ENCODE measurements at regions not wholly inside any gene's neighbourhood (a gene's known extent, or its start where the extent isn't known, plus 50 kb on each side); places are given as distances from the start of the nearest gene placed in this dataset.
"Not testable (repeated sequence)": the region's sequence is repeated elsewhere in the genome, so short reads cannot be mapped to it uniquely, and the experiment has no call there.

- CTCF ChIA-PET: interaction anchor here (0.8 kb wide), 1 partner anchor 36 kb away, joined by 3 read pairs; no protein-coding TSS in a partner anchor
- H3K4me3 ChIP-seq (ENCODE audit: low read depth, low read length); POLR2A ChIA-PET; H3K4me1 ChIP-seq (ENCODE audit: control insufficient read depth, insufficient read depth, low read length); H3K27ac ChIP-seq (ENCODE audit: extremely low read depth, low read depth, low read length); H3K9me3 ChIP-seq (ENCODE audit: control insufficient read depth, insufficient read depth, low read depth, low read length); H3K36me3 ChIP-seq (ENCODE audit: control insufficient read depth in 2 of 2, insufficient read depth in 1 of 2, low read length in 2 of 2): not testable (repeated sequence)
Measured at GRCh38 chr2:7696556-7696955, 779.3 kb downstream of the RNF144A start.

- TF ChIP-seq ZNF558 (tag by site-specific recombination; IDR thresholded peaks at IDR 0.05): no peak
- TF ChIP-seq ZBTB8A (tag by site-specific recombination; IDR thresholded peaks at IDR 0.05): no peak
- TF ChIP-seq PRDM1 (tag by site-specific recombination; IDR thresholded peaks at IDR 0.05): no peak
- no peak for TF ChIP-seq ZBTB44 (tag by site-specific recombination; IDR thresholded peaks at IDR 0.05)
- no peak for TF ChIP-seq PRDM4 (tag by site-specific recombination; IDR thresholded peaks at IDR 0.05)
- TF ChIP-seq ZNF18 (tag by site-specific recombination; IDR thresholded peaks at IDR 0.05): no peak
- no peak for TF ChIP-seq ZNF341 (tag by site-specific recombination; IDR thresholded peaks at IDR 0.05; ENCODE audit: low read depth)
- no peak for TF ChIP-seq OSR2 (tag by site-specific recombination; IDR thresholded peaks at IDR 0.05)
- H3K4me1 ChIP-seq (ENCODE audit: control insufficient read depth, insufficient read depth, low read length): no peaks in the 10 kb centered on the region
- H3K9me3 ChIP-seq (ENCODE audit: control insufficient read depth, insufficient read depth, low read depth, low read length): no peaks in the 10 kb centered on the region
- CTCF ChIA-PET: interaction anchor here (0.8 kb wide), 1 partner anchor 36 kb away, joined by 3 read pairs; no protein-coding TSS in a partner anchor
- POLR2A ChIA-PET: no interaction called here
- H3K36me3 ChIP-seq (ENCODE audit: control insufficient read depth in 2 of 2, insufficient read depth in 1 of 2, low read length in 2 of 2): no peaks in the 10 kb centered on the region
- H3K4me3 ChIP-seq (ENCODE audit: low read depth, low read length): no peak overlapping the region
- H3K27ac ChIP-seq (ENCODE audit: extremely low read depth, low read depth, low read length): no peak overlapping the region
Measured at GRCh38 chr2:7697052-7697451, 779.8 kb downstream of the RNF144A start.

GRCh38 chr2:7701791-7702190, 784.6 kb downstream of the RNF144A start:
- CTCF ChIA-PET: no interaction called here
- no peak overlapping the region for H3K4me3 ChIP-seq (ENCODE audit: low read depth, low read length)
- H3K36me3 ChIP-seq (ENCODE audit: control insufficient read depth in 2 of 2, insufficient read depth in 1 of 2, low read length in 2 of 2): no peaks in the 10 kb centered on the region
- H3K27ac ChIP-seq (ENCODE audit: extremely low read depth, low read depth, low read length): no peak overlapping the region
- no peak for TF ChIP-seq ZNF18 (tag by site-specific recombination; IDR thresholded peaks at IDR 0.05)
- POLR2A ChIA-PET: no interaction called here
- H3K4me1 ChIP-seq (ENCODE audit: control insufficient read depth, insufficient read depth, low read length): no peaks in the 10 kb centered on the region
- H3K9me3 ChIP-seq (ENCODE audit: control insufficient read depth, insufficient read depth, low read depth, low read length): no peaks in the 10 kb centered on the region

GRCh38 chr2:7703048-7703447, 785.8 kb downstream of the RNF144A start:
- Histone ChIP-seq H3K4me1 (ENCODE audit: control insufficient read depth, insufficient read depth, low read length) (no peaks in the 10 kb centered on the region), H3K9me3 (ENCODE audit: control insufficient read depth, insufficient read depth, low read depth, low read length) (no peaks in the 10 kb centered on the region), H3K4me3 (ENCODE audit: low read depth, low read length) (no peak overlapping the region), H3K27ac (ENCODE audit: extremely low read depth, low read depth, low read length) (no peak overlapping the region), H3K36me3 (ENCODE audit: control insufficient read depth in 2 of 2, insufficient read depth in 1 of 2, low read length in 2 of 2) (no peaks in the 10 kb centered on the region)
- POLR2A ChIA-PET: no interaction called here
- CTCF ChIA-PET: interaction anchor here (0.7 kb wide), 1 partner anchor 92 kb away, joined by 3 read pairs; no protein-coding TSS in a partner anchor
- no peak for TF ChIP-seq MEIS1 (CRISPR knock-in tag; IDR thresholded peaks at IDR 0.05; ENCODE audit: borderline replicate concordance)
- no peak for TF ChIP-seq ZNF776 (tag by site-specific recombination; IDR thresholded peaks at IDR 0.05; ENCODE audit: borderline replicate concordance)
- no peak for TF ChIP-seq ZXDB (tag by site-specific recombination; IDR thresholded peaks at IDR 0.05)
- TF ChIP-seq ZNF449 (tag by site-specific recombination; IDR thresholded peaks at IDR 0.05): no peak
- no peak for TF ChIP-seq IKZF3 (tag by site-specific recombination; IDR thresholded peaks at IDR 0.05)
- no peak for TF ChIP-seq ZNF488 (tag by site-specific recombination; IDR thresholded peaks at IDR 0.05)
- TF ChIP-seq ZFP37 (tag by site-specific recombination; IDR thresholded peaks at IDR 0.05): no peak
